H9 (cell line): ENCODE measurements at regions not wholly inside any gene's neighbourhood (a gene's known extent, or its start where the extent isn't known, plus 50 kb on each side); places are given as distances from the start of the nearest gene placed in this dataset.

Source experiments
- DNase-seq: peaks from one replicate; pipeline ENCODE4 v3.0.0-alpha.2; 2017
- H2AFZ ChIP-seq: one replicate; pipeline ENCODE4 v1.6.1; 2013; ENCODE audit warnings: mild to moderate bottlenecking, low read length, control low read depth, moderate library complexity
- H2AK5ac ChIP-seq: 2 replicates; pipeline ENCODE4 v1.6.1; 2013; ENCODE audit warnings: low read length, control low read depth, mixed read lengths; ENCODE audit not compliant: insufficient read length
- H2BK120ac ChIP-seq: one replicate; pipeline ENCODE4 v1.6.1; 2013; ENCODE audit warnings: low read depth, mild to moderate bottlenecking, low read length, control low read depth, inconsistent platforms; ENCODE audit not compliant: poor library complexity, severe bottlenecking
- H2BK12ac ChIP-seq: 2 replicates; pipeline ENCODE4 v1.6.1; 2013; ENCODE audit warnings: low read length, control low read depth, mixed read lengths, low read depth; ENCODE audit not compliant: insufficient read length
- H2BK15ac ChIP-seq: 2 replicates; pipeline ENCODE4 v1.6.1; 2013; ENCODE audit warnings: low read depth, low read length, control low read depth
- H2BK20ac ChIP-seq: one replicate; pipeline ENCODE4 v1.6.1; 2013; ENCODE audit warnings: low read depth, mild to moderate bottlenecking, low read length, control low read depth, inconsistent platforms; ENCODE audit not compliant: poor library complexity, severe bottlenecking
- H2BK5ac ChIP-seq: 2 replicates; pipeline ENCODE4 v1.6.1; 2013; ENCODE audit warnings: low read length, control low read depth, mixed read lengths; ENCODE audit not compliant: insufficient read length
- H3K14ac ChIP-seq: 2 replicates; pipeline ENCODE4 v1.6.1; 2013; ENCODE audit warnings: low read length, control low read depth; ENCODE audit not compliant: insufficient read depth
- H3K18ac ChIP-seq: 2 replicates; pipeline ENCODE4 v1.6.1; 2013; ENCODE audit warnings: low read depth, mild to moderate bottlenecking, mixed read lengths, low read length, control low read depth; ENCODE audit not compliant: insufficient read length
- H3K23ac ChIP-seq: 2 replicates; pipeline ENCODE4 v1.6.1; 2013; ENCODE audit warnings: low read length, control low read depth, mixed read lengths, low read depth; ENCODE audit not compliant: insufficient read length
- H3K23me2 ChIP-seq: 2 replicates; pipeline ENCODE4 v1.6.1; 2013; ENCODE audit warnings: low read depth, mild to moderate bottlenecking, mixed read lengths, low read length, control low read depth; ENCODE audit not compliant: insufficient read length, poor library complexity, severe bottlenecking
- H3K27ac ChIP-seq: 2 replicates; pipeline ENCODE4 v1.5.1; 2013; ENCODE audit warnings: low read length, control low read depth, mixed read lengths, low read depth; ENCODE audit not compliant: insufficient read length
- H3K27me3 ChIP-seq: 2 replicates; pipeline ENCODE4 v1.6.1; 2013; ENCODE audit warnings: low read length, control low read depth, inconsistent platforms; ENCODE audit not compliant: insufficient read depth
- H3K4ac ChIP-seq: 2 replicates; pipeline ENCODE4 v1.6.1; 2013; ENCODE audit warnings: low read depth, mild to moderate bottlenecking, control low read depth, inconsistent platforms, low read length, moderate library complexity
- H3K4me1 ChIP-seq: 2 replicates; pipeline ENCODE4 v1.6.1; 2013; ENCODE audit warnings: low read length, control low read depth, inconsistent platforms; ENCODE audit not compliant: insufficient read depth
- H3K4me2 ChIP-seq: 2 replicates; pipeline ENCODE4 v1.6.1; 2013; ENCODE audit warnings: low read length, control low read depth, mixed read lengths; ENCODE audit not compliant: insufficient read length, insufficient read depth
- H3K56ac ChIP-seq: 2 replicates; pipeline ENCODE4 v1.6.1; 2013; ENCODE audit warnings: low read depth, mild to moderate bottlenecking, mixed read lengths, low read length, control low read depth; ENCODE audit not compliant: insufficient read length
- H3K79me1 ChIP-seq: 2 replicates; pipeline ENCODE4 v1.6.1; 2013; ENCODE audit warnings: low read depth, mild to moderate bottlenecking, moderate library complexity, low read length, control low read depth, inconsistent platforms; ENCODE audit not compliant: insufficient read depth, poor library complexity, severe bottlenecking
- H3K79me2 ChIP-seq: 2 replicates; pipeline ENCODE4 v1.6.1; 2013; ENCODE audit warnings: low read length, control low read depth, inconsistent platforms; ENCODE audit not compliant: insufficient read depth
- H3K9ac ChIP-seq: 2 replicates; pipeline ENCODE4 v1.6.1; 2013; ENCODE audit warnings: low read length, control low read depth, mixed read lengths; ENCODE audit not compliant: insufficient read length; ENCODE audit errors: extremely low read depth
- H3K9me3 ChIP-seq: one replicate; pipeline ENCODE4 v1.6.1; 2013; ENCODE audit warnings: low read depth, low read length, inconsistent platforms; ENCODE audit not compliant: control insufficient read depth
- H3T11ph ChIP-seq: one replicate; pipeline ENCODE4 v1.6.1; 2013; ENCODE audit warnings: mild to moderate bottlenecking, low read length, control low read depth, inconsistent platforms
- H4K20me1 ChIP-seq: one replicate; pipeline ENCODE4 v1.6.1; 2013; ENCODE audit not compliant: control insufficient read depth, insufficient read length, insufficient read depth
- H4K5ac ChIP-seq: 2 replicates; pipeline ENCODE4 v1.6.1; 2013; ENCODE audit warnings: low read depth, mild to moderate bottlenecking, mixed read lengths, low read length, control low read depth; ENCODE audit not compliant: insufficient read length
- H4K8ac ChIP-seq: replicated peaks from 2 replicates; pipeline ENCODE4 v1.6.1; 2013; ENCODE audit warnings: low read length, control low read depth, mixed read lengths, low read depth; ENCODE audit not compliant: insufficient read length
- H4K91ac ChIP-seq: 2 replicates; pipeline ENCODE4 v1.6.1; 2013; ENCODE audit warnings: low read depth, mild to moderate bottlenecking, moderate library complexity, mixed read lengths, low read length, control low read depth; ENCODE audit not compliant: insufficient read length
- H3K27ac Mint-ChIP-seq, 3 experiments: 2 replicates in 2 of 3; 3 replicates in 1 of 3; pipeline ENCODE4 v1.8.0; 2020 to 2021; ENCODE audit warnings: mixed read lengths in 3 of 3, mild to moderate bottlenecking in 1 of 3, moderate library complexity in 1 of 3
- H3K27me3 Mint-ChIP-seq: 2 replicates; pipeline ENCODE4 v1.8.0; 2021; ENCODE audit warnings: low read depth, mild to moderate bottlenecking, moderate library complexity, mixed read lengths
- H3K36me3 Mint-ChIP-seq, 3 experiments: 2 replicates in 2 of 3; 3 replicates in 1 of 3; pipeline ENCODE4 v1.8.0; 2020 to 2021; ENCODE audit warnings: low read depth in 3 of 3, mixed read lengths in 3 of 3; ENCODE audit not compliant: insufficient read depth in 1 of 3
- H3K4me1 Mint-ChIP-seq, 2 experiments: 2 replicates each; pipeline ENCODE4 v1.8.0; 2020; ENCODE audit warnings: mixed read lengths in 2 of 2
- H3K4me3 Mint-ChIP-seq, 2 experiments: 2 replicates in 1 of 2; 3 replicates in 1 of 2; pipeline ENCODE4 v1.8.0; 2020 to 2021; ENCODE audit warnings: mild to moderate bottlenecking in 2 of 2, mixed read lengths in 2 of 2, moderate library complexity in 1 of 2
- H3K9me3 Mint-ChIP-seq, 2 experiments: 2 replicates in 1 of 2; 3 replicates in 1 of 2; pipeline ENCODE4 v1.8.0; 2020; ENCODE audit warnings: mild to moderate bottlenecking in 2 of 2, mixed read lengths in 2 of 2, moderate library complexity in 1 of 2
- CTCF ChIP-seq: fragments of 200-600 bp; sonication (generic); conservative IDR thresholded peaks from 3 replicates; pipeline ENCODE4 v1.8.0; 2021; ENCODE audit warnings: antibody characterized with exemption, mild to moderate bottlenecking
- WGBS: extraction: QIAGEN DNeasy Blood & Tissue Kit; methylation state at CpG from one replicate; pipeline ENCODE4 v1.1.7; 2013; ENCODE audit warnings: missing lambda C conversion rate, low lambda C conversion rate, mixed read lengths; ENCODE audit not compliant: insufficient read length; ENCODE audit errors: extremely low coverage; 5-methylcytosine and 5-hydroxymethylcytosine counted together

- H4K20me1 ChIP-seq: no peaks in the 10 kb centered on the region
- H2BK20ac ChIP-seq: peak overlapping the region; percentile 83
- no peak overlapping the region for H2BK120ac ChIP-seq
- H2AK5ac ChIP-seq: no peak overlapping the region
- H3K27ac ChIP-seq: no peak overlapping the region
- H3K4me1 ChIP-seq: no peaks in the 10 kb centered on the region
- H2BK12ac ChIP-seq: no peak overlapping the region
- no peak for DNase-seq
- no peak overlapping the region for H3K14ac ChIP-seq
- H3K27me3 ChIP-seq: no peaks in the 10 kb centered on the region
- H2BK15ac ChIP-seq: no peak overlapping the region
- Mint-ChIP-seq H3K4me3 (no peak overlapping the region), H3K4me1 (no peaks in the 10 kb centered on the region; a peak in 1 of 4 replicates), H3K36me3 (peaks cover 6 to 20% (median 8%) of the 10 kb centered on the region in 3 experiments; a peak in 6 of 7 replicates), H3K27ac (no peak overlapping the region), H3K9me3 (peaks cover 14 to 16% of the 10 kb centered on the region in 2 experiments), H3K27me3 (no peaks in the 10 kb centered on the region)
- H3K4me2 ChIP-seq: no peak overlapping the region
- H4K8ac ChIP-seq: no peak overlapping the region
- no peak for TF ChIP-seq CTCF
- no peak overlapping the region for H4K5ac ChIP-seq
- no peaks in the 10 kb centered on the region for H3K79me2 ChIP-seq
- H3K9ac ChIP-seq: no peak overlapping the region
- H3K4ac ChIP-seq: no peak overlapping the region
- H3K18ac ChIP-seq: no peak overlapping the region
- H3K56ac ChIP-seq: no peak overlapping the region
- H3K9me3 ChIP-seq: no peaks in the 10 kb centered on the region
- no CpG with 5 or more reads among the region's 5 CpGs for WGBS
- no peak overlapping the region for H2BK5ac ChIP-seq
- H3K79me1 ChIP-seq: no peaks in the 10 kb centered on the region
- no peak overlapping the region for H2AFZ ChIP-seq
- no peaks in the 10 kb centered on the region for H3K23me2 ChIP-seq
- H3T11ph ChIP-seq: no peak overlapping the region
- no peak overlapping the region for H3K23ac ChIP-seq
- no peak overlapping the region for H4K91ac ChIP-seq
Measured at GRCh38 chr1:221335161-221336101, 406.5 kb downstream of the DUSP10 start.
